ENCODE measurements at regions not wholly inside any gene's neighbourhood (a gene's known extent, or its start where the extent isn't known, plus 50 kb on each side); places are given as distances from the start of the nearest gene placed in this dataset.

GRCh38 chr2:212677466-212677865, 138.9 kb upstream of the ERBB4 start:
- DNase-seq (ENCODE audit: low spot score) = no peak
- H3K36me3 ChIP-seq (ENCODE audit: insufficient read depth, low read length) = no peaks in the 10 kb centered on the region
- H4K20me1 ChIP-seq (ENCODE audit: insufficient read depth, low read length) = no peaks in the 10 kb centered on the region
- H3K79me2 ChIP-seq (ENCODE audit: insufficient read depth, low read depth, low read length) = no peaks in the 10 kb centered on the region
- H3K9me3 ChIP-seq (ENCODE audit: low read length) = no peaks in the 10 kb centered on the region
- H3K4me3 ChIP-seq (ENCODE audit: low read depth, low read length, poor library complexity, severe bottlenecking) = no peak overlapping the region
- no peak overlapping the region for H2AFZ ChIP-seq (ENCODE audit: low read length)
- no peaks in the 10 kb centered on the region for H3K4me1 ChIP-seq (ENCODE audit: insufficient read depth, low read length, poor library complexity, severe bottlenecking)
- CTCF ChIA-PET (ENCODE audit: unreplicated experiment) = no interaction called here
- no peaks in the 10 kb centered on the region for H3K9me2 ChIP-seq (ENCODE audit: insufficient read depth, low read length)
- H3K4me2 ChIP-seq (ENCODE audit: low read length) = no peak overlapping the region
- H3K27ac ChIP-seq (ENCODE audit: low read depth, low read length, poor library complexity, severe bottlenecking) = no peak overlapping the region
- intact Hi-C loops (cut with micrococcal nuclease; ENCODE audit: unreplicated experiment) = no loop called here
- TF ChIP-seq CTCF (conservative IDR thresholded peaks at IDR 0.05; ENCODE audit: low read length) (no peak), EZH2phosphoT487 (IDR thresholded peaks at IDR 0.05; ENCODE audit: borderline replicate concordance, low read depth, low read length) (no peak)
- BruUV-seq (replicated peaks) = no TSS peak
- POLR2A ChIA-PET = no interaction called here

- Histone ChIP-seq H3K27ac (ENCODE audit: low read depth, low read length, poor library complexity, severe bottlenecking) (no peak overlapping the region), H3K79me2 (ENCODE audit: insufficient read depth, low read depth, low read length) (no peaks in the 10 kb centered on the region), H3K4me1 (ENCODE audit: insufficient read depth, low read length, poor library complexity, severe bottlenecking) (no peaks in the 10 kb centered on the region), H3K36me3 (ENCODE audit: insufficient read depth, low read length) (no peaks in the 10 kb centered on the region), H3K4me3 (ENCODE audit: low read depth, low read length, poor library complexity, severe bottlenecking) (no peak overlapping the region), H4K20me1 (ENCODE audit: insufficient read depth, low read length) (no peaks in the 10 kb centered on the region), H3K4me2 (ENCODE audit: low read length) (no peak overlapping the region), H3K9me2 (ENCODE audit: insufficient read depth, low read length) (no peaks in the 10 kb centered on the region), H2AFZ (ENCODE audit: low read length) (no peak overlapping the region), H3K9me3 (ENCODE audit: low read length) (no peaks in the 10 kb centered on the region)
- intact Hi-C loops (cut with micrococcal nuclease; ENCODE audit: unreplicated experiment) = no loop called here
- no peak for DNase-seq (ENCODE audit: low spot score)
- ChIA-PET CTCF (ENCODE audit: unreplicated experiment) (no interaction called here), POLR2A (no interaction called here)
- TF ChIP-seq CTCF (conservative IDR thresholded peaks at IDR 0.05; ENCODE audit: low read length) = no peak
- TF ChIP-seq EZH2phosphoT487 (IDR thresholded peaks at IDR 0.05; ENCODE audit: borderline replicate concordance, low read depth, low read length) = no peak
- BruUV-seq (replicated peaks) = no TSS peak
Measured at GRCh38 chr2:212672186-212672585, 133.6 kb upstream of the ERBB4 start.

GRCh38 chr2:212669761-212670160, 131.2 kb upstream of the ERBB4 start:
- no peak for DNase-seq (ENCODE audit: low spot score)
- TF ChIP-seq CTCF (conservative IDR thresholded peaks at IDR 0.05; ENCODE audit: low read length) (no peak), EZH2phosphoT487 (IDR thresholded peaks at IDR 0.05; ENCODE audit: borderline replicate concordance, low read depth, low read length) (no peak)
- no peaks in the 10 kb centered on the region for H3K9me3 ChIP-seq (ENCODE audit: low read length)
- ChIA-PET CTCF (ENCODE audit: unreplicated experiment) (no interaction called here), POLR2A (interaction anchor here (0.5 kb wide), 1 partner anchor 1099 kb away, joined by 3 read pairs; no protein-coding TSS in a partner anchor)
- no peaks in the 10 kb centered on the region for H3K4me1 ChIP-seq (ENCODE audit: insufficient read depth, low read length, poor library complexity, severe bottlenecking)
- H3K4me3 ChIP-seq (ENCODE audit: low read depth, low read length, poor library complexity, severe bottlenecking) = no peak overlapping the region
- H3K79me2 ChIP-seq (ENCODE audit: insufficient read depth, low read depth, low read length) = no peaks in the 10 kb centered on the region
- intact Hi-C loops (cut with micrococcal nuclease; ENCODE audit: unreplicated experiment) = no loop called here
- no peak overlapping the region for H3K4me2 ChIP-seq (ENCODE audit: low read length)
- H3K27ac ChIP-seq (ENCODE audit: low read depth, low read length, poor library complexity, severe bottlenecking) = no peak overlapping the region
- H3K9me2 ChIP-seq (ENCODE audit: insufficient read depth, low read length) = no peaks in the 10 kb centered on the region
- no peaks in the 10 kb centered on the region for H4K20me1 ChIP-seq (ENCODE audit: insufficient read depth, low read length)
- H3K36me3 ChIP-seq (ENCODE audit: insufficient read depth, low read length) = no peaks in the 10 kb centered on the region
- no TSS peak for BruUV-seq (replicated peaks)
- no peak overlapping the region for H2AFZ ChIP-seq (ENCODE audit: low read length)
